GM10266 (cell line): ENCODE measurements at regions not wholly inside any gene's neighbourhood (a gene's known extent, or its start where the extent isn't known, plus 50 kb on each side); places are given as distances from the start of the nearest gene placed in this dataset.

Source experiments
- DNase-seq: peaks from one replicate; pipeline ENCODE4 v3.0.0; 2012; ENCODE audit errors: extremely low spot score
- CTCF ChIP-seq: IDR thresholded peaks from 2 replicates; pipeline ENCODE4 v1.5.1; 2012; ENCODE audit warnings: mild to moderate bottlenecking, low read depth; ENCODE audit not compliant: control insufficient read depth, insufficient read depth; ENCODE audit errors: missing control alignments

- no peak for DNase-seq
- TF ChIP-seq CTCF, result no peak
Measured at GRCh38 chr3:6791161-6791560, 69.8 kb upstream of the GRM7 start.

GRCh38 chr3:6799264-6799915, 61.5 kb upstream of the GRM7 start:
- TF ChIP-seq CTCF, result peak; percentile 78
- peak; percentile 13 for DNase-seq

GRCh38 chr3:6803619-6804018, 57.3 kb upstream of the GRM7 start:
- TF ChIP-seq CTCF, result no peak
- DNase-seq, result no peak

GRCh38 chr3:6805236-6805635, 55.7 kb upstream of the GRM7 start:
- no peak for DNase-seq
- TF ChIP-seq CTCF, result no peak

- DNase-seq, result no peak
- no peak for TF ChIP-seq CTCF
Measured at GRCh38 chr3:6806991-6807390, 53.9 kb upstream of the GRM7 start.

GRCh38 chr3:6807967-6808588, 52.8 kb upstream of the GRM7 start:
- TF ChIP-seq CTCF, result no peak
- DNase-seq, result no peak

- no peak for TF ChIP-seq CTCF
Measured at GRCh38 chr3:6809349-6809748, 51.6 kb upstream of the GRM7 start.

More at GRCh38 chr3:6809349-6809748, 51.6 kb upstream of the GRM7 start:
- no peak for DNase-seq
